KG1 (cell line): ENCODE measurements at regions not wholly inside any gene's neighbourhood (a gene's known extent, or its start where the extent isn't known, plus 50 kb on each side); places are given as distances from the start of the nearest gene placed in this dataset.

Experiments
- DNase-seq: peaks from one replicate; lab custom pipeline; 2025; lab: John Stamatoyannopoulos, UW

DNA sequence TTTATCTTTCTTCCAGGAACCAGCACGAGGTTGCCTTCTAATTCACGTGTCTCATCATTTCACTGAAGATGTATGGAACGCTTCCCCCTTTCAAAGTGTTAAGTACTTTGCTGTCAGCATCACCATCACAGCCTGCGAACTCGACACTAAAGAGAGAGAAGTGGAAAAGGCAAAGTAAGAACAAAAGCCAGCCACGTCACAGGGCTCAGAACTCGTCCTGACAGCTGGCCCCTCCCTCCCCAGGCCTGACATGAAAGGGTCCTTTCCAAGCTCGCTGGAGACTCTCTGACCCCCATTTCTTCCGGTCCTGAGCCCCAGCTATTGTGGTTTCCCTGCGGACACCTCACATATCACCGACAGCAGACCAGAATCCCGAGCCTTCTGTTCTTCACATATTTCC is 177.8 kb upstream of the NTM start:
- no peak for DNase-seq

DNA sequence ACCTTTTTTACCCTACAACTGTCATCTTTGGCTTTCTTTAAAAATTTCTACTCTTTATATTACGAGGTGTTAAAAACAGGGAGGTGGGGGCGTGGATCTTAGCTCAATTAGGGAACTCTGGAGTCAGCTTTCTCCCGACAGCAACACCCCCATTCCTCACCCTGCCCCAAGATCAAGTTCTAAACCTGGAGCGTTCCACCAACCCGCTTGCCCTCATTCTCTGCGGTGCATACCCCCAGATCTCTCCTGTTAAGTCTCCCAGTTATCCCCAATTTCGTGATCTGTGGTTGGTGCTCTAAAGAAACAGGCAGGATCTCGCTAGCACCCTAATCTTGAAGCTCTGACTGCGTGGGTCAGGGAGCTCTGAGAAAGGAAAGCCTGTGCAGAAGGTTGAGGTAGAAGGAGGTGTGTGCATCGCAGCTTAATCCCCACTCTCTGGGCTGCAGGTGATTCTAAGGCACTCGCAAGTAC is 177.3 kb upstream of the NTM start:
- no peak for DNase-seq

DNA sequence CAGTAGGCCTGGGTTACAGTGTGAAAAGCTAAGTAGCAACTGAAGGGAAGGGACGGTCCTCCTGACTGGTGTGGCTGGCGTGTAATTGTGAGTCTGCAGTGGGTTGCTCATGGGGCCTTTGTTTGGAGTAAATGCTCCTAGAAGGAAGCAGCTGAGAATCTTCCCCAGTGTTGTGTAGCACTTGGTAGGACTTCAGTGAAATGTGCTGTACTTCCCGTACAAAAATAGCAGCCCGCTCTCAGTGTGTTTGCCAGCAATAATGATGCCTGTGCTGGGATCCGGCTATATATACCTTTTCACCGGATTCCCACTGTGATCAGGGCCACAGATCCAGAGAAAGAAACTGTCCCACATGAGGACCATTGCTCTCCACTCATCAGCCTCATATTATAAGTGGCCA is 175.7 kb upstream of the NTM start:
- no peak for DNase-seq

DNA sequence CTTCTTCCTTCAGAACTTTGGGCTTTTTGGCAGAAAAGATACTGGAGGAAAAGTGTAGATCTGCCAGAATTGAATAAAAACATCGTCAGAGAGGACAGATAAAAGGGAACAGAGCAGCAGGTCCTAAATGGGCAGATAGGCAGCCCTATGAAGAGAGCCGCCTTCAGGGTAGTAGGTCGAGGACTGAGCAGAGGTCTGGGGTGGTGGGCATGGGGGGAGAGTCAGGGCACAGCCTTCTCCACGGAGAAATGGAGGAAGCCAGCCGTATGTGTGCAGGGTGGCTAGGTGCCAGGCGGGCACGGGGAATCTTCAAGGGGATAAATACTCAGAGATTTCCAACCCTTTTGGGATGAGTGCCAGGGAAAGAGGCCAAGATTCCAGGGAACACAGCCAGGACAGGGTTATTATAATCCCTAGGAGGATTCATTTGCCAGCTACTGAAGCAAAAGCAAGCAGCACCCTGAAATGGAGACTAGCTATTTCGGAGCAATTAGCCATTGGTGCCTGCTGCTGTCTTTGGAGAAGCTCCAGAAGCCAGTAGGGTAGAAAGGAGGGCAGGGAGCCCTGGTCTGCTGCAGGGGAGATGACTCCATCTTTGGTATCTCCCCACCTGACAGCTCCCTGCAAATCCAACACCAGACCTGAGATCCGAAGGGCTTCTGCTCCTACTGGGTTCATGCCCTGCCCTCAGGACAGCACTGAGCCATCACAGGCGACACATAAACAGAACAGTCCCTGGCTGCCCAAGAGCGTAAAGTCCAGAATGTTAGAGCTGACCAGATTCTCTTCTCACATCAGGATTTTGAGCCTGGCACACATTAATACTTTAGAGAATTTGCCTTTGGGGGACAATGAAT is 174.5 kb upstream of the NTM start:
- DNase-seq: no peak

DNA sequence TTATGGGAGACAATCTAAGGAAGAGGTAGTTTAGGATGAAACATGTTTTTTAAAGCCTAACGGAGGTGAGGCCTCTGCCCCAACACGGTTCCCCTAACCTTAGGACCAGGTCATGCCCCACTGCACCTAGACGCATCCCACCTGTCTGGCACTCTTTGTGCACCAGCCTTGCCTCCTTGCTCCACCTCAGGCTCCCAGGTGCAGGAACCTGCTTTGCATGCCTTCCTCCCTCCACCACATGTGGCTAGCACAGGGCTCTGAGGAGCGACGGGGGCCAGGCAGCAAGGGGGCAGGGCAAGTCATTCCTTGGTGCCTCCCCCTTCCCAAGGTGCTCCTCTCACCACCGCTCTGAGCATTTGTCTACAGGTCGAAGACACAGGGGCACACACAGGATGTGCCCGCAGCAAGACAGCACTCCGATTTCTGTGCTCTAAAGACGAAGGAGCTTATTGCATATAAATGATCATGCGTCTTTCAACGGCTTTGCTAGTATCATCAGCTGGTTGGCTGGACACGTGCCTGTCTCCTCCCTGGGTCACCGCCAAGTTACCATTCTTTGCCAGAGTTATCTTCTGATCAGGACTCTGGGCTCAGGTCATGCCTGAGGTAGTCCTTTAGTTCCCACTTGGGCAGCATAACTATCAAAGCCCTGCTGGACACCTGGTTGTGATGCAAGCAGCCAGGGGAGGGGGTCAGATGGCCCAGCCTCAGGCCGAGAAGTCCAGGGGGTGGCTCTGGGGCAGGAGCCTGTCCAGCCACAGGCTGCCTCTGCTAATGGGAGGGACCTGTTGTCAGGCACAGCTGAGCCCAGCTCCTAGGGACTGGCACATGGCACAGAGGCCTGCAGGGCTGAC is 172.0 kb upstream of the NTM start:
- no peak for DNase-seq

DNA sequence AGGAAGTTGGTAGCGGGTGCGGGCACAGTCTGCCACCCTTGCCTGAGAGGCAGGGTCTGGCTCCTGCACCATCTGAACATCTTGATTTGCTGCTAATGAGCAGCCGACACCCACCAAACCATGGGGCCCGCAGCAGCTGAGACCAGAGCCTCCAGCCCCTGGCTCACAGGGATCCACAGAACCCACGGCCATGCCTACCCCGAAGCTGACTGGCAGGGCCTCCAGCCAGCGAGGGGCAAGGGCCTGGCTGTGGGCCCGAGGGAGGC is 171.5 kb upstream of the NTM start:
- DNase-seq: no peak

DNA sequence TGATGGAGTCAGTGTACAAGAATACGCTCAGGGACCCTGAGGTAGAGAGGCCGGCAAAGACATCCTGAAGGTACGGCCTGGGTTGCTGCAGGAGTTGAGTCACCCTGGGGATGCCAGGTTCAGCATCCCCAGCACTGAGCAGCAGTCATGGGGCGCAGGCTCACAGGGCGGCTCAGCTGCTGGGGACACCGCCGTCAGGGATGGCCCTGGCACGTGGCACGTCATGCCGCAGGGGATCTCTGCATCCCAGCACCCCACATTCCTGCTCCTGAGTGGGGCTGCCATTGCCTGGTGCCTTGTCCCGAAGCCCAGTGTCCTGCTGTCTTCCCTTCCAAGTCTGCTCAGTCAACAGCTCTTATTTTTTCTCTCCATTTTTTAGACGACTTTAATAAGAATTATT is 168.7 kb upstream of the NTM start:
- DNase-seq: no peak

DNA sequence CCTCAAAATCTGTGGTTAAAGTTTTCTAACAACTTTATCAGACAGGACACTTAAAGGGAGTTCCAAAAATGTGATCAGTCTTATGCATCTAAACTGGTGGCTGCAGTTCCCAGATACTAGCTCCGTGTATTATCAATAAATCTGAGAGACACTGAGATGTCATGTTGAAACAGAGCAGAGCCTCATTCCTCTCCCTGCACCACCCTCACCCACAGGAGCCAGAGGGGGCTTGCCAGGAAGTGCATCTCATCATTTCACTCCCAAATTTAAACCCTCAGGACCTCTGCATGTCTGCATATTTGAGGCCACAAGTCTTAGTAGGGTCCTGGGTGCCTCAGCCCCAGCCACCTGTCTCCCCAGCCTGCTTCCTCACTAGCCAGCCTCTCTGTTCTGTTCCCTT is 167.4 kb upstream of the NTM start:
- DNase-seq: no peak

DNA sequence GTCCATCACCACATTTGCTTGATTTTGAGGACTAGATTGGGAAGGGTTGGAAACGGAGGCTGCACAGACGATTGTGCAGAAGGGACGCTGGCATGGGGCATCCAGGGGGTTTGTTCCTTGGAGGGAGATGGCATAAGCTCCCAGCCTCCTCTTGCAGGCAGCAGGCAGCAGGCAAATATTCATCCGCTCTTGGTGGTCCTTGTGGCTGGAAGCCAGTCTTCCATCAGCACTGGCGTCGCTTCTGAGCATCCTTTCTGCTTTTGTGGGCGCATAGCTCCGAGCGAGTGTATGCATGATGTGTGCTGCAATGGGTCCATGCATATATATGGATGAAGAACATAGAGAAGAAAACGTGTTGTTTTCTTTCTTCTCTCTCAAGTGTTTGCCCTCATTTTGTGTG is 166.1 kb upstream of the NTM start:
- DNase-seq: no peak

DNA sequence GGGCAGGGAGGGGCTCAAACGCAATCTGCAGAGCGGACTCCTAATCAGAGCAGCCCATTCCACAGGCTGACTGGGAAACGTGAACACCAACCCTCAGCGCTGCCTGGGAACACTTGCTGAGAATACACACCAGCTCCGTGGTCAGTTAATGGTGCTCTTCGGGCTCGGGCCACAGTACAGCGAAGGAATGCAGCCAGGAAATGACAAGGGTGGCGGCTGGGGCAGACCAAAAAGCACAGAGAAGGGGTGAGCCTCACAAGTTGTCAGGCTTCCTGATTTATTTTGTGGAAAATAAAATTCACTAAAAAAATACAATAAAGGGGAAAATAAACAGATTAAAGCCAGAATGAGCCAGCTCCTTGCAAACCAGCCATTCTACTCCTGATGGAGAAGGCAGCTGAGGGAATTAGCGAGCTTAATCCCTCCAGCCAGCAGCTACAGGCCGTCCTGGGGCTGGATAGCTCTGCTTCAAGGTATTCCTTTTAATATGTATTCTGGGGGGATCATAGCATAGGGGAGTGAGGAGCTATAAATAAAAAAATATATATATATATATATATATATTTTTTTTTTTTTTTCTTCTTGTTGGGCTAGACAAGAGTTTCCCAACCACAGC is 165.5 kb upstream of the NTM start:
- no peak for DNase-seq

DNA sequence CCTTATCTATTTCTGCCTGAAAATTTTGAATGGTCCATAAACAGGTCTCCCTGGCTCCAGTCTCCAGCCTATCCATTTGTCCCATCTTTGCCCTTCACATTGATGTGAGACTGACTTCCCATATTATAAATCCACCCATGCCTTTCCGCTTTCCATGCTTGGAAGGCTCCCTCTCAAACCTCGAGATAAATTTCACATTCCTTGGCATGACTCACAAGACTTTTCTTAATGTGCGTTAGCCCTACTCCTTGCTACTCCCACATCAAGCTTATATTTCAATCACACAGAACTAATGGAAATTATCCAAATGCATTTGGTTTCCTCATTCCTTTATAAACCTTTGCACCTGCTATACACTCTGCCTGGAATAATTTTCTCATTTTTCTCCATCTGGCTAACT is 163.7 kb upstream of the NTM start:
- no peak for DNase-seq

DNA sequence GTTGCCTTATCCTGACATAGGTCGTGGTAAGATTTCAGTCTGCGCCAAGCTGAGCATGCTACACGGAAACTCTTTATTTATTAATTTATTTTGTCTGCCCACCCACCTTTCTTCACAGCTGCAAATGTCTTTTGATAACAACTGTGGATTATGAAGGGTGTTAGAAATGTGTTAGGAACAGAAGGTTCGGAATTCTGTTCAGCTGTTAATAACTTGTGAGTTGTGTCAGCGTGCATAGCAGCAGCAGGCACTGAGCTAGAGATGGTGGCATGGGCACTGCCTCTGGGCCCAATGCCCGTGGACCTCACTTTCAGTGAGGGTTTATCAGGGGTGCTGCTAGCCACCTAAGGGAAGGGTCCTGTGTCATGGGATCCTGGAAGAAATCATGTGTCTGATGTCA is 162.5 kb upstream of the NTM start:
- no peak for DNase-seq

DNA sequence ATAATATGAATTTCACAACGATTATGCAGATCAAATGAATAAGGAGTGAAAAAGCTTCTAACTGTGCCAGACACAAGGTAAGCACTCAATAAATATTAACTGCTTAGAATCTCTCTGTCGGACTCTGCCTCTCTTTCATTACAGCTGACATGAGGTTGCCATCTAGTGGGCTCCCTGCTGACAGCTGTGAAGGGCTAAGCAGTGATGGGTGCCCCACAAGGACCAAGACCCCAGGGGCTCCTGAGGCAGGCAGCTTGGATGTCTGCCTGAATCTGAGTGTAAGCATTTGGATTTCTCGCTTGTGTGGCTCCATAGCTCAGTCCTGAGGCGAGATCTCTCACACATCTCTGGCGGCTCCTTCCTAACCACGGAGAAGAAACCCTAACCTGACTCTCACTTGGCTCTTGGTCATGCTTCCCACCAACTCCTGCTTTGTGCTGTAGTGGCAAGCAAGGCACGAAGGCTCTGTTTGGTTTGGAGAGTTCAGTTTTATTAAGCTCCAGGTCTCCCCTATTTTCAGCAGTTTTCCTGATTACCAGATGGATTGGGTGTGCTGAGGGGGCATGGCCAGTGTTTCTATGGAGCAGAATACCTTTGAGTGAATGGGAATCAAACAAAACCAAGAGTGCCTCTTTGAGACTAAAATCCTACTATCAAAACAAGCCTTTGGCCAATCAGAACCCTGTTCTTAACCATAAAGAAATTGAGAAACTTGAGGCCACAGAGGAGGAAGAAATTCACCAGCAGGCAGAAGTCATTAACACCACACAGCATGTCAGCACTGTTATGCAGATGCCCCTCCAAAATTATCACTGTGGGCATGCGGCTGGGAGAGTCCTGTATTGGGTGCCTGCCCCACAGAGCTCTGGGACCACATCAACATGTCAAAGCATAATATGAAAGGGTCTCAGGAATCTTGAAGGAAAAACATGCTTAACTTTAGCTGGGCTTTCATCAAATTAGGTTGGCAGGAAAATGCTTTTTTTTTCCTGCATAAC is 152.8 kb upstream of the NTM start:
- no peak for DNase-seq

DNA sequence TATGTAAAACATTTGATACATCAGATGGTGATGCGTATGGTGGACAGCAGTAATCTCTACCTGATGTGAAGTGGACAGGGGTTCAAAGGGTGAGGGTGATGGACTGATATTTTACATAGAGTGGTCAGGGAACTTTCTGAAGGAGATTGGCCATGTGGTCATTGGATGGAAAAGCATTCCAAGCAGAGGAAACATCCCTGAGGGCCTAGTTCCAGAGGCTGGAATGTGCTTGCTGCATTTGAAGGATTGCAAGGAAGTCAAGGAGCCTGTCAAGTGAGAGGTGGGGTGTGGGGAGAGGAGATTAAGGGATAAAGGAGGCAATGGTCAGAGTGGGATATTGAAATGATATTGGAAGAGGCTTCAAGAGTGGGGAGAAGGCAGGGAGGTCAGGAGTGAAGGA is 151.9 kb upstream of the NTM start:
- no peak for DNase-seq

DNA sequence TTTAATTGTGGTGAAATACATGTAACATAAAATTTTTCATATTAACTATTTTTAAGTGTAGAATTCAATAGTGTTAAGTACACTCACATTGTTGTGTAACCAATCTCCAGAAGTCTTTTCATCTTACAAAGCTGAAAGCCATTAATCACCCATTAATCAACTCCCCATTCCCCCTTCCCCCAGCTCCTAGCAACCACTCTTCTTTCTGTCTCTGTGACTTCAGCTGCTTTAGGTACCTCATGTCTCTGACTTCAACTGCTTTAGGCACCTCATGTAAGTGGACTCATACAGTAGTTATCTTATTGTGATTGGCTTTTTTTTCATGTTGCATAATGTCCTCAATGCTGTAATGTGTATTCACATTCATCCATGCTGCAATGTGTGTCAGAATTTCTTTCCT is 150.8 kb upstream of the NTM start:
- DNase-seq: no peak

DNA sequence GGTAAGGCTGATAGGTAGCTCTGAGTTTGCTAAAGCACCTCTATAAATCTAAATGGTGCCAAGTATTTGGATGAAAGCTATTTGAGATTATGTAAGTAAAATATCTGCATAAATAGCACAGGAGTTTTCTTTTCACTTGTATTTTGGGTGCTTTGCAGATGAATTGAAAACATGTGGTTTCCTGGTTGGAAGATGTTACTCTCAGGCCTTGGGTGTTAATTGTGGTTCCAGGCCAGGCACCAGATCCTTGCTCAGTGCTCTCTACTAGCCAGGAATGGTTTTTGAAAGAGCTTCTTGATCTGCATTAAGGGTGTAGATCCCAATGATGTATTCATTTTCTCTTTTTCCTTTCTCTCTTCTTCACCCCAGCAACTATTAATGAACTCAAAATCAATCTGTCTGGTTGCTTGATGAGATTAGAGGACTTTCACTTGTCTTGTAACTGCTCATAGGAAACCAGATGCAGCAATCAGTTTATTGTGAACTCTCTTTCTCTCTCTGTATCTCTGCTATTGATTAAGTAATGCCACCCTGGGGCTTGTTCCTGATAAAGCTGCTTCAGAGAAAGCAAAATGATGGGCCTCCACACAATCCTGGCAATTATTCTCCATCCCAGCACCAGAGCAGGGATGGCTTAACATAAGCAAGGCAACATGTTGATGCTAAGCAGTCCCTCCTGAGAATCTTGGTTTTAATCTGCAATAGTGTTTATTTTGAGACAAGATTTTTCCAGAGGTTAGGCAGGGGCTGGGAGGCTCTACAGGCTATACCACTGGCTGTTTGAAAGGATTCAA is 147.0 kb upstream of the NTM start:
- DNase-seq: no peak

DNA sequence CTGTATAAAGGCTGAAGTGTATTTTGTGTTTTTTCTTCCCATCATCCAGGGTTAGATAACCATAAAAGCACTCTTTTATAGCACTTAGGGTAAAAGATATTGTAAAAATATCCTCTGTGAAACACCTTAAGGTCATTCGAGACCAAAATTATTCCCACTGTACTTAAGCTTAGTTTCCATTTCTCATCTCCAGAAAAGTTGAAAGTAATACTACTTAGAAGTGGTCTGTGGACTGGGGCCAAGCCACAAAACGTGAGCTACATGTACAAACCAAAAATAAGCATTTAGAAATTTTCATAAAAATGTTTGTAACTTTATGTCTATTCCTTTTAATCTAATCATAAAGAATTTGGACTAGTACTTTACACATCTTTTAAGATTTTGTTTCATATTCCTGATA is 142.0 kb upstream of the NTM start:
- DNase-seq: no peak

DNA sequence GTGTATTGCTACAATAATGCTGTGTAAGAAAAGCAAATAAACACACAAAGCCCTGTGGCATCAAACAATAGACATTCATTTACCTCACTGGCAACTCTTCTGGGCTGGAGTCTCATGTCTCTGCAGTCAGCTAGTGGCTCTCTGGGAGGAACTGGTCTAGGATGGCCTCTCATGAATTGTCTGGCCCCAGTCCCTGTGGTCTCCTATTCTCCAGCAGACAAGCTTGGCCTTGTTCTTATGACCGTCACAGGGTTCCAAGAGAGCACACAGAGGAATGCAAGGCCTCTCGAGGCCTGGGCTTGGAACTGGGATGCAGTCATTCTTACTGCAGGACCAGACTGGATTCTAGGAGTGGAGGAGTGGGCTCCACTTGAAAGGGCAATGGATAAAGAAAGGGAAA is 141.2 kb upstream of the NTM start:
- DNase-seq: no peak

DNA sequence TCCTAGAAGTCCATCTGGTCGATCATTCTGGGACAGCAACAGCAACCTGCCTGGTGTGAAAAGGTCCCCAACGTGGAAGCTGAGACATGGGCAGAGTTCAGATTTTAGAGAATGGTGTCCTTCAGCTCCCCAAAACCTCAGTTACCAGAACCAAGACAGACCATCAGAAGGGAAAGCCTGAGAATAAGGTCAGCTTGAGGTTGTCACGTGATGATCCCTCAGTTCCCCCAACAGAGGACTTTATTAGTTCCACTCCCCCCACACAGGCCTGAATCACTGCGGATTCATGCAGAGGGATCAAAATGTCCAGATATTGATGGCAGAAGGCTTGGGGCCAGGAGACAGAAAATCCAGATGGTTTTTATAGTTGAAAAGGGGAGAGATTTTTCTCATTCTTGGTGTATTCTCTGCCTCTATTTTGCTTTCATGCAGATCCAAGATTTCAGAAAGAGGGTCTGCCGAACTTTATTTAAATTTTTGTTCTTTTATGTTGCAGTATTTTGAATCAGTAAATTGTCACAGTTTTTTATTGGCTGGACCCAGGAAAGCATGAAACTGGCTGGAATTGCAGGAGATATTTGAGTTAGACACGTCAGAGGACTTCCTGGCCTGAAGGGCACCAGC is 139.0 kb upstream of the NTM start:
- DNase-seq: no peak

DNA sequence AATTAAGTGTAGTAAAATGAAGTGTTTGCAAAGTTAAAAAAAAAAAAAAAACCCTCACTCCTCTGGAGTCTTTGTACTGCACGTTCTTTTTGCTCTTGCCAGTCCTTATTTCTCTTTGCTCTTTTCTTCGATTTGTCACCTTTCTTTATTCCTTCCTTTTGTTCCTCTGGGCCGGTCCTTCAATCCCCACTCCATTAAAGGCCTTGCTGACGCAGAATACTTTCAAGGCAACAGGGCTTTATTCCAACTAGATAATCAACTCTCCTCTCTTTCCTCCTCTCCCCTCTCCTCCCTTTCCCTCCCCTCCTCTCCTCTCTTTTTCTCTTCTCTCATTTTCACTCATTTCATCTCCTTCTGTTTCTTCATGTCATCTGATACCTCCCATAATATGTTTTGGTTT is 138.2 kb upstream of the NTM start:
- DNase-seq: no peak

DNA sequence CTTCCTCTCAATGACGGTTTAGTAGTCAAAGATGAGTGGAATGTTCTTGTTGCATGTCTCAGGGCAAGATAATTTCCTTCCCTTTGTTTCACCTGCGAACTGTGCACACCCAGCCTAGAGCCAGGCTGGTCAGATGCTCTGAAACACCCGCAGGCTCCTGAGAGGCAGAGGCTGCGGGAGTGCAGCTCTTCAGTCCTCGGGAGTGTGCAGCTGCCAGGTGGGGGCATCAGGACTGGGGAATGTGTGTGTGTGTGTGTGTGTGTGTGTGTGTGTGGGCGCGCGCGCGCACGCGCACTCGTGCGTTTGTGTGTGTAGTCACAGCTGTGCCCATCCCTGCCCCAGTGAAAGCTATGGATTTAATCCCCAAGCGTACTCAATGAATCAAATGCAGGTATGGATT is 136.2 kb upstream of the NTM start:
- no peak for DNase-seq
